ENCODE measurements at regions not wholly inside any gene's neighbourhood (a gene's known extent, or its start where the extent isn't known, plus 50 kb on each side); places are given as distances from the start of the nearest gene placed in this dataset.
"Not testable (repeated sequence)": the region's sequence is repeated elsewhere in the genome, so short reads cannot be mapped to it uniquely, and the experiment has no call there.

- DNase-seq (no peak), ATAC-seq (ENCODE audit: poor library complexity) (no peak)
- no peaks in the 10 kb centered on the region for H3K36me3 Mint-ChIP-seq (ENCODE audit: low read depth)
- intact Hi-C loops (cut with DNase I, micrococcal nuclease): no loop called here
- no peak overlapping the region for H3K4me3 Mint-ChIP-seq
- POLR2A ChIA-PET: no interaction called here
- H3K27me3 Mint-ChIP-seq: peaks cover 24% of the 10 kb centered on the region
- H3K4me1 Mint-ChIP-seq (ENCODE audit: low read depth): peaks cover 17% of the 10 kb centered on the region
- no peaks in the 10 kb centered on the region for H3K36me3 ChIP-seq (ENCODE audit: insufficient read depth, low read length)
- H3K27me3 ChIP-seq (ENCODE audit: control insufficient read depth in 1 of 2, insufficient read depth in 2 of 2, low read length in 2 of 2): peaks cover 20 to 31% of the 10 kb centered on the region in 2 experiments
- H3K27ac ChIP-seq (ENCODE audit: low read depth in 1 of 2, low read length in 2 of 2): no peak overlapping the region
- no peaks in the 10 kb centered on the region for H3K9me3 Mint-ChIP-seq
- CTCF ChIA-PET: no interaction called here
- H3K27ac Mint-ChIP-seq: no peak overlapping the region
- H3K4me3 ChIP-seq (ENCODE audit: low read length): no peak overlapping the region
- no peak for TF ChIP-seq CTCF (IDR thresholded peaks at IDR 0.05)
- H3K9me3 ChIP-seq (ENCODE audit: control insufficient read depth in 1 of 2, insufficient read depth in 1 of 2, low read length in 2 of 2): peaks cover 0 to 8% of the 10 kb centered on the region in 2 experiments
- peaks cover 10% of the 10 kb centered on the region for H3K4me1 ChIP-seq (ENCODE audit: insufficient read depth, low read length)
Measured at GRCh38 chr9:95572381-95573151, 55.8 kb upstream of the PTCH1 start.

- CTCF ChIA-PET: no interaction called here
- TF ChIP-seq CTCF (IDR thresholded peaks at IDR 0.05): no peak
Measured at GRCh38 chr9:95570646-95571045, 53.9 kb upstream of the PTCH1 start.

GRCh38 chr9:95570150-95570549, 53.4 kb upstream of the PTCH1 start:
- H3K9me3 Mint-ChIP-seq: no peaks in the 10 kb centered on the region
- H3K27ac Mint-ChIP-seq: no peak overlapping the region
- ATAC-seq (ENCODE audit: poor library complexity) (no peak), DNase-seq (no peak)
- H3K4me1 ChIP-seq (ENCODE audit: insufficient read depth, low read length): peaks cover 10% of the 10 kb centered on the region
- H3K4me3 ChIP-seq (ENCODE audit: low read length): no peak overlapping the region
- H3K9me3 ChIP-seq (ENCODE audit: control insufficient read depth in 1 of 2, insufficient read depth in 1 of 2, low read length in 2 of 2): peaks cover 0 to 4% of the 10 kb centered on the region in 2 experiments
- H3K4me1 Mint-ChIP-seq (ENCODE audit: low read depth): peaks cover 17% of the 10 kb centered on the region
- no peak for TF ChIP-seq CTCF (IDR thresholded peaks at IDR 0.05)
- intact Hi-C loops (cut with DNase I, micrococcal nuclease): no loop called here
- CTCF ChIA-PET: no interaction called here
- peak overlapping the region; percentile 20 for H3K4me3 Mint-ChIP-seq
- peaks cover 20% of the 10 kb centered on the region for H3K27me3 Mint-ChIP-seq
- H3K36me3 Mint-ChIP-seq (ENCODE audit: low read depth): no peaks in the 10 kb centered on the region
- POLR2A ChIA-PET: no interaction called here
- H3K27me3 ChIP-seq (ENCODE audit: control insufficient read depth in 1 of 2, insufficient read depth in 2 of 2, low read length in 2 of 2): peaks cover 27 to 31% of the 10 kb centered on the region in 2 experiments
- no peaks in the 10 kb centered on the region for H3K36me3 ChIP-seq (ENCODE audit: insufficient read depth, low read length)
- no peak overlapping the region for H3K27ac ChIP-seq (ENCODE audit: low read depth in 1 of 2, low read length in 2 of 2)

More at GRCh38 chr9:95570646-95571045, 53.9 kb upstream of the PTCH1 start:
- H3K4me1 ChIP-seq (ENCODE audit: insufficient read depth, low read length): peaks cover 10% of the 10 kb centered on the region
- Mint-ChIP-seq H3K27me3 (peaks cover 19% of the 10 kb centered on the region), H3K4me1 (ENCODE audit: low read depth) (peaks cover 17% of the 10 kb centered on the region), H3K36me3 (ENCODE audit: low read depth) (no peaks in the 10 kb centered on the region), H3K9me3 (no peaks in the 10 kb centered on the region), H3K27ac (no peak overlapping the region), H3K4me3 (no peak overlapping the region)
- peaks cover 0 to 8% of the 10 kb centered on the region in 2 experiments for H3K9me3 ChIP-seq (ENCODE audit: control insufficient read depth in 1 of 2, insufficient read depth in 1 of 2, low read length in 2 of 2)
- peaks cover 25 to 35% of the 10 kb centered on the region in 2 experiments for H3K27me3 ChIP-seq (ENCODE audit: control insufficient read depth in 1 of 2, insufficient read depth in 2 of 2, low read length in 2 of 2)
- ATAC-seq (ENCODE audit: poor library complexity) (no peak), DNase-seq (no peak)
- intact Hi-C loops (cut with DNase I, micrococcal nuclease): no loop called here
- POLR2A ChIA-PET: no interaction called here
- no peaks in the 10 kb centered on the region for H3K36me3 ChIP-seq (ENCODE audit: insufficient read depth, low read length)
- H3K4me3 ChIP-seq (ENCODE audit: low read length): no peak overlapping the region
- no peak overlapping the region for H3K27ac ChIP-seq (ENCODE audit: low read depth in 1 of 2, low read length in 2 of 2)

GRCh38 chr9:95568735-95569134, 52.0 kb upstream of the PTCH1 start:
- H3K27ac ChIP-seq (ENCODE audit: low read depth in 1 of 2, low read length in 2 of 2); ATAC-seq (ENCODE audit: poor library complexity); POLR2A ChIA-PET; H3K4me3 ChIP-seq (ENCODE audit: low read length); H3K9me3 ChIP-seq (ENCODE audit: control insufficient read depth in 1 of 2, insufficient read depth in 1 of 2, low read length in 2 of 2); H3K36me3 ChIP-seq (ENCODE audit: insufficient read depth, low read length); CTCF ChIA-PET; H3K36me3 Mint-ChIP-seq (ENCODE audit: low read depth); H3K9me3 Mint-ChIP-seq; H3K4me3 Mint-ChIP-seq; intact Hi-C loops (cut with DNase I, micrococcal nuclease); H3K27ac Mint-ChIP-seq; DNase-seq: not testable (repeated sequence)
- Histone ChIP-seq H3K27me3 (ENCODE audit: control insufficient read depth in 1 of 2, insufficient read depth in 2 of 2, low read length in 2 of 2) (peaks cover 28 to 31% of the 10 kb centered on the region in 2 experiments), H3K4me1 (ENCODE audit: insufficient read depth, low read length) (peaks cover 10% of the 10 kb centered on the region)
- peaks cover 17% of the 10 kb centered on the region for H3K4me1 Mint-ChIP-seq (ENCODE audit: low read depth)
- H3K27me3 Mint-ChIP-seq: peaks cover 23% of the 10 kb centered on the region
